ACC112 (cell line): ENCODE measurements at regions not wholly inside any gene's neighbourhood (a gene's known extent, or its start where the extent isn't known, plus 50 kb on each side); places are given as distances from the start of the nearest gene placed in this dataset.

Source experiments
- H2AFZ ChIP-seq: fragments of 200-600 bp; sonication (generic); one replicate; pipeline ENCODE4 v1.6.0; 2017; ENCODE audit warnings: antibody characterized with exemption, low read length; ENCODE audit not compliant: unreplicated experiment
- H3K27ac ChIP-seq: fragments of 200-600 bp; sonication (generic); 2 replicates; pipeline ENCODE4 v1.5.1; 2014; ENCODE audit warnings: low read depth, mild to moderate bottlenecking, antibody characterized with exemption, low read length, moderate library complexity
- H3K27me3 ChIP-seq: fragments of 200-600 bp; sonication (generic); 2 replicates; pipeline ENCODE4 v1.6.1; 2014; ENCODE audit warnings: mild to moderate bottlenecking, antibody characterized with exemption, low read length, moderate library complexity, mixed read lengths; ENCODE audit not compliant: insufficient read depth
- H3K36me3 ChIP-seq: fragments of 200-600 bp; sonication (generic); 2 replicates; pipeline ENCODE4 v1.6.1; 2016; ENCODE audit warnings: mild to moderate bottlenecking, antibody characterized with exemption, low read length, moderate library complexity, mixed read lengths; ENCODE audit not compliant: insufficient read depth
- H3K4me1 ChIP-seq: fragments of 200-600 bp; sonication (generic); one replicate; pipeline ENCODE4 v1.6.1; 2016; ENCODE audit warnings: low read length, mixed read lengths; ENCODE audit not compliant: insufficient read depth, unreplicated experiment, control insufficient read depth
- H3K4me3 ChIP-seq: fragments of 200-600 bp; sonication (generic); 2 replicates; pipeline ENCODE4 v1.5.1; 2014; ENCODE audit warnings: mild to moderate bottlenecking, low read depth, low read length
- H3K79me2 ChIP-seq: fragments of 200-600 bp; sonication (generic); one replicate; pipeline ENCODE4 v1.6.0; 2016; ENCODE audit warnings: low read length; ENCODE audit not compliant: control insufficient read depth, unreplicated experiment, insufficient read depth

DNA sequence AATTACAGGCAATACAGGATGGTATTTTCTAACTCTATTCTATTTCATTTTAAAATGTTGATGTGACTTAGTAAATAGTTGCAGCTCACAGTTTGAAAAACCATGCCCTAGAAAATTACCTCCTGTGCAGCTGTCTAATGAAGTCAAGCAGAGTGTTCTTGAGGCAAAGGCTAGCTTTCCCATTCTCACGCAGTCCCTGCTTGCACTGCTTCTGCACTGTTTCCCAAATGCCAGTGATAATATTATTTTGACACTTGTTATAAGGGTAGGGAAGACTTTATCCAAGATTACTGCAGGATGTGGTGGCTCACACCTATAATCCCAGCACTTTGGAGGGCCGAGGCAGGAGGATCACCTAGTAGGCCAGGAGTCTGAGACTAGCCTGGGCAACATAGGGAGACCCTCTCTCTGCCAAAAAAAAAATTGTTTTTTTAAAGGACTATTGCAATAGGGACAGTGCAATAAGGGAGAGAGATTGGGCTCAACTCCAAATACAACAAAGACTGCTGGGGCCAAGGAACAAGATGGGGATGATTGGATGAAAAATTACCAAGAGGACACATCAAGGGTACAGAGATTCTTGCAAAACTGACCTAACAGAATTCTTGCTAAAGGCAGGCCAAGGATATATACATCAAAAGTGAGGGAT, 196.1 kb downstream of the LY86 start:
- Histone ChIP-seq H3K36me3 (no peaks in the 10 kb centered on the region), H2AFZ (no peak overlapping the region), H3K27me3 (peaks cover 2% of the 10 kb centered on the region), H3K79me2 (no peaks in the 10 kb centered on the region), H3K27ac (no peak overlapping the region), H3K4me1 (peaks cover 27% of the 10 kb centered on the region), H3K4me3 (no peak overlapping the region)

DNA sequence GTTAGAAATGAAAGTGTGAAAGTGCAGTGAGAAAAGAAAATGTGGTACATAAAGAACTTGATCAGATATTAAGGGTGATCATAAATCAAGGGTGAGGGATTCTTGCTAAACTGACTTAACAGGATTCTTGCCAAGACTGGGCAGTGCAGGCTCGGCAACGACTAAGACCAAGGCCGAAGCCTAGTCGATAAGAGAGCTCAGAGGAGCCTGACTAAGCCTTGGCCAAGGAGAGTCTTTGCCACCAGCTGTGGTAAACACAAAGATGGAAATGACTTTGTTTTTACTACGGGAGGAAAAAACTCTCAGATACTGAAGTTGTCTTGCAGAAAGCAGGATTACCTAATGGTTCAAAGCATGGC, 196.6 kb downstream of the LY86 start:
- H3K4me1 ChIP-seq, result peaks cover 27% of the 10 kb centered on the region
- H3K79me2 ChIP-seq, result no peaks in the 10 kb centered on the region
- no peak overlapping the region for H3K27ac ChIP-seq
- no peak overlapping the region for H3K4me3 ChIP-seq
- H3K36me3 ChIP-seq, result no peaks in the 10 kb centered on the region
- H3K27me3 ChIP-seq, result no peaks in the 10 kb centered on the region
- no peak overlapping the region for H2AFZ ChIP-seq

DNA sequence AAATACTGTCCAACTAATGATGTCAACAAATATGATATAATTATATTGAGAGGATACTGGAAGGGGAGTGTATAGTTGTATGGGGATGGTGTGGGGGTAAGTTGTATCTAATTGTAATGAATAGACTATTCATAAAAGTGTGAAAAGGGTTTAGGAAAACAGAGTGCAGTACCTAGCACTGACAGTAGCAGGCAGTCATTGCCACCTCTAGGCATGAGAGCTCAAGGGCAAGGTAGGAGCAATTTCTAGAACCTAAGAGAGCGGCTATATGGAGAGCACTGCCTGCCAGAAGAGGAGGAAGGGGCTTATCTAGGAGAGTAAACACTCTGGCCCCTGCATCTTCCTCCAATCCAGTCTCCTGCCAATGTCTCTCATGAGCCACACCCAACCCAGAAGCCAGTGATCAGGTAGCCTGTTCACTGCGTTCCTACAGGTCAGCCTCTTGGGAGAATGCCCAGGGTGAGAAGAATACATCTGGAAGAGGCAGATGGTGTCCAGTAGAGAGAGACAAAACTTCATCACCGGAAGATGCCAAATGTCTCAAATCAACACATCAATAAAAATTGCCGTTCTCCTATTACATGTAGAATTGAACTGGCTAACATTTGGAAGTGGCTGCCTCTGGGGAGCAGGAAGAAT, 200.0 kb downstream of the LY86 start:
- H3K27ac ChIP-seq, result no peak overlapping the region
- no peaks in the 10 kb centered on the region for H3K79me2 ChIP-seq
- H2AFZ ChIP-seq, result no peak overlapping the region
- peaks cover 17% of the 10 kb centered on the region for H3K4me1 ChIP-seq
- H3K4me3 ChIP-seq, result no peak overlapping the region
- no peaks in the 10 kb centered on the region for H3K36me3 ChIP-seq
- H3K27me3 ChIP-seq, result peaks cover 9% of the 10 kb centered on the region

DNA sequence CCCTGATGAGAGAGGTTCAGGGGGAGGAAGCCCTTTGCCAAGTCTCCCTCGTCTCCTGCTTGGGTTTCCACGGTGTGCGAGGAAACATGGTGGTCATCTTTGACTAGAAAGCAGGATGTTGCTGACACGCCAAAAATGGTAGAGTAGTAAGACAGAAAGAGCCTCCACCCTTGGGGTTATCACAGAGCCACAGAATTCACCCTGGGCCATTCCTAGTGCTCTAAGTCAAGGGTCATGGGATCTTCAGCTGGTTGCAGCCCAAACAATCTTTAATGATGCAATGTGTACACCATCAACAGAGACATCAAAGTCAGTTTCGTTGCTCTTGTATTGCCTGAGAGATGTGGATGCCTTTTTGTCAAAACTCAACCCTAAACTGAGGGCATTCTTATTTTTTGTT, 201.9 kb downstream of the LY86 start:
- Histone ChIP-seq H2AFZ (no peak overlapping the region), H3K4me1 (peaks cover under 1% of the 10 kb centered on the region), H3K27ac (no peak overlapping the region)

DNA sequence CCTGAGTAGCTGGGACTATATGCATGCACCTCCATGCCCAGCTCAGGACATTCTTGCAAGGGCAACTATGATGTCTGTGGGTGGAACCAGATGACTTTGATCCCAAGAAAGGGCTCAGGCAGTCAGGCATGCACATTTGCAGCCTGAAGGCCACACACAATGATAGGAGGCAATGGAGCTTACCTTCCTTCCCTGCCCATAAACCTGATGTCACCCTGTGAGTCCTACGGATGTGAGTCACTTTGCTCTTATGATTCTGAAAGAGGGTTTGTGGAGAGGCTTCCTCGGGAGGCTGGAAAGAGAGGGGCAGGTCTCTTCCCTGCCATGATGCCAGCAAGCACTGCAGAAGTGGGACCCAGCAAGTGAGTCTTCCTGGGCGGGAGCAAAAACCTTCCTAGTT, 202.4 kb downstream of the LY86 start:
- no peak overlapping the region for H3K27ac ChIP-seq
- H3K27me3 ChIP-seq, result peaks cover 17% of the 10 kb centered on the region
- no peaks in the 10 kb centered on the region for H3K4me1 ChIP-seq
- H2AFZ ChIP-seq, result no peak overlapping the region
- no peaks in the 10 kb centered on the region for H3K36me3 ChIP-seq
- no peaks in the 10 kb centered on the region for H3K79me2 ChIP-seq
- no peak overlapping the region for H3K4me3 ChIP-seq

More for the DNA sequence above, 201.9 kb downstream of the LY86 start:
- Histone ChIP-seq H3K36me3 (no peaks in the 10 kb centered on the region), H3K79me2 (no peaks in the 10 kb centered on the region), H3K4me3 (no peak overlapping the region), H3K27me3 (peaks cover 14% of the 10 kb centered on the region)

DNA sequence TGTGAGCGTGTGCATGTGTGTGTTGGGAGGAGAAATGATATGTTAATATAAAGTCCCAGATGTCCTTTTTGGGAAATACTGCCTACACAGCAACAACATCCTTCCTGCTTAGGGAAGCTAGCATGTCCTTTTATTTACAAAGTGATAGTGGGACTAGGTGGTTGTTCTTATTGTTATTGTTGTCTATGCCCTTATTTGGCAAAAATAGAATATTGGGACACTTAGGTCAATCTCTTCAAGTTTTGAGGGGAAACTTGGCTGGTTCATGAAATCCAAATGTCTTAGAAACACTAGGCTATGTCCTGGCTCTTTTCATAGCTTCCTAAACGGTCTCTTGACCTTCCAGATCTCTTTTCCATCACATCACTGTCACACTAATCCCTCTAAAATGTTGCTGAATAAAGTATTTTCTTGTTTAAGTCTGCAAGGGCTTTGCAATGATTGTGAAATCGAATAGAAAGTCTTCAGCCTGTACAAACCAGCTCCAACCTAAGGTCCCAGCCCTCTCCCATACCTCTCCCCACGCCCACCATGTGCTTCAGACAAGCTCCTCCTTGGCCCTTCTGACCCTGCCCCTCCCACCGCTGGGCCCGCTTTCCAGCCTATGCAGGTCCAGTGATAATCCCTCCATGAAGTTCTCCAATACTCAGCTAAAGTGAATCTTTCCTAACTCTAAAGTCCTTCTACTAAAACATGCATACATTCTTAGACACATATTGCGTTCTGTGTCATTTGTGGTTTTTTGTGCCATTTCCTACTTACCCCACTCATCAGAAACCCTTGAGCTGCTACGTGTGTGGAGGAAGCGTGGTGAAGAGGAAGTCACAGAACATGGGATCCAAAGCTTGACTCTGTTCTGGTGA, 205.1 kb downstream of the LY86 start:
- Histone ChIP-seq H3K36me3 (no peaks in the 10 kb centered on the region), H3K4me3 (no peak overlapping the region), H3K27me3 (peaks cover 24% of the 10 kb centered on the region), H3K27ac (no peak overlapping the region), H3K79me2 (no peaks in the 10 kb centered on the region), H2AFZ (no peak overlapping the region), H3K4me1 (no peaks in the 10 kb centered on the region)

DNA sequence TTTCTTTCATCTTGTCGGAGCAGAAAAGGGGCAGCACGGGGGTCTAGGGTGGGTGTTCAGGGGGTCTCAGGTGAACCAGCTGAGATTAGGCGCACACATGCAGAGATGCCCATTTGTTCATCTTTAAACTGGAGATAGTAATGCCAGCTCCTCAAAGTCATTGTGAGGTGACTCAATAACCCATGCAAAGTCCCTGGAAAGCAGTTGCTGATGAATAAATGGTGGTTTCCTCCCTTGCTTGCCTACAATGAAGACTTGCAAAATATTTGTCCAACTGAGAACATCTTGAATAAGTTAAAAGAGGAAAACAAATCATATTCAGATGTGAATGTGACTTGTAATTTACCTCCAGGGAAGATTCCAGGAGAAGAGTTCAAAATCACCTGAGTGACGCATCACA, 206.9 kb downstream of the LY86 start:
- Histone ChIP-seq H3K4me1 (no peaks in the 10 kb centered on the region), H3K4me3 (no peak overlapping the region), H2AFZ (no peak overlapping the region), H3K79me2 (no peaks in the 10 kb centered on the region), H3K27ac (no peak overlapping the region), H3K27me3 (peaks cover 24% of the 10 kb centered on the region), H3K36me3 (no peaks in the 10 kb centered on the region)

DNA sequence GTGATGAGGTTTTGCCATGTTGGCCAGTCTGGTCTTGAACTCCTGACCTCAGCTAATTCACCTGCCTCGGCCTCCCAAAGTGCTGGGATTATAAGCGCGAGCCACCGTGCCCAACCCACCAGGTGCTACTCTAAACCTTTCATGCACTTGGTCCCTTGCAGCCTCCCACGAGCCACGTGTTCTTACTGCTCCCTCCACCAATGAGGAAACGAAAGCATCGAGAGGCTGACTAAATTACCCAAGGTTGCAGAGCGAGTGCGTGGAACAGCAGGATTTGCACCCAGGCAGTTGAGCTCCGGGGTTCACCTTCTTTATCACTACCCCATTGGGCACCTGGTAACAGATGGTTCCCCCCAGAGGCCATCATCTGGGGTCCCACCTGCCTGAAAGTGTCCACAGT, 208.3 kb downstream of the LY86 start:
- Histone ChIP-seq H2AFZ (no peak overlapping the region), H3K27me3 (peaks cover 24% of the 10 kb centered on the region), H3K36me3 (no peaks in the 10 kb centered on the region), H3K4me1 (no peaks in the 10 kb centered on the region), H3K4me3 (no peak overlapping the region), H3K79me2 (no peaks in the 10 kb centered on the region), H3K27ac (no peak overlapping the region)

DNA sequence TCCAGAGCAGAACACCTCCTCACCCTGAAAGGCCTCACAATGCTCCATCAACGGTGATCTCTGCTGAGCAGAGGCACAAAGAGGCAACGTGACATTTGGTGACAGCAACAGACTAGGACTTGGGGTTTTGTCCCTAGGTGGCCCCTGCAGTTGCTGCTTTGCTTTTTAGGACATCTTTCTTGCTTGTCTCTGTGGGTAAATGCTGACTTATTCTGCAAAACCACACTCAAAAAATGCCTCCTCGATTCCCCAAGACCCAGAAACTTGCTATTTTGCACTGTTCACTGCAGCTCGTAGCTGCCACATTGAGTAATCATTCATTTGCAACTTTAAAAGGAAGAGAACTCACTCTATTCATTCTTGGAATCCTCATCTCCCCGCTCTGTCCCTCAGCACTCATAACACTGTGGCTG, 209.9 kb downstream of the LY86 start:
- peaks cover 26% of the 10 kb centered on the region for H3K27me3 ChIP-seq
- H2AFZ ChIP-seq, result no peak overlapping the region
- no peaks in the 10 kb centered on the region for H3K36me3 ChIP-seq
- no peaks in the 10 kb centered on the region for H3K4me1 ChIP-seq
- H3K79me2 ChIP-seq, result no peaks in the 10 kb centered on the region
- no peak overlapping the region for H3K27ac ChIP-seq
- no peak overlapping the region for H3K4me3 ChIP-seq

DNA sequence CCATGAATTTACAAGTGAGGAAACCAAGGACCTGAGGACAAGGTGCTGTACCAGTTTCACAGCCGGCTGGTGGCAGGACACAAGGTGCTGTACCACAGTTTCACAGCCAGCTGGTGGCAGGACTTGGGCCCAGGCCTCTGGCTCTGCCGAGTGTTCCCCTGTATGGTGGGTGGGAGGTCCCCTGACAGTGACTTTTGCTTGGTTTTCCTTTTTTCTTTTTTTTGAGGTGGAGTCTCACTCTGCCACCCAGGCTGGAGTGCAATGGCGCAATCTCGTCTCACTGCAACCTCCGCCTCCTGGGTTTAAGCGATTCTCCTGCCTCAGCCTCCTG, 212.4 kb downstream of the LY86 start:
- H2AFZ ChIP-seq, result no peak overlapping the region
- no peak overlapping the region for H3K27ac ChIP-seq
- no peaks in the 10 kb centered on the region for H3K4me1 ChIP-seq
- H3K27me3 ChIP-seq, result peaks cover 17% of the 10 kb centered on the region
- H3K4me3 ChIP-seq, result no peak overlapping the region
- H3K79me2 ChIP-seq, result no peaks in the 10 kb centered on the region
- H3K36me3 ChIP-seq, result no peaks in the 10 kb centered on the region
